Ascending aorta (tissue), 2 donors: ENCODE measurements at regions not wholly inside any gene's neighbourhood (a gene's known extent, or its start where the extent isn't known, plus 50 kb on each side); places are given as distances from the start of the nearest gene placed in this dataset.

Experiments used
- DNase-seq, 2 donors: peaks; one replicate each; pipeline ENCODE4 v3.0.0-alpha.2; 2019; ENCODE audit warnings: low spot score in 2 of 2
- H3K27ac ChIP-seq, 2 donors: fragments of 200-600 bp; sonication (generic); one replicate each; pipeline ENCODE4 v1.5.1; 2016 to 2017; ENCODE audit warnings: mild to moderate bottlenecking in 1 of 2
- H3K27me3 ChIP-seq: fragments of 200-600 bp; sonication (generic); one replicate; pipeline ENCODE4 v1.5.1; 2017
- H3K36me3 ChIP-seq, 2 donors: fragments of 200-600 bp; sonication (generic); one replicate each; pipeline ENCODE4 v1.5.1; 2016
- H3K4me1 ChIP-seq, 2 donors: fragments of 200-600 bp; sonication (generic); one replicate each; pipeline ENCODE4 v1.5.1; 2016 to 2017; ENCODE audit warnings: mild to moderate bottlenecking in 1 of 2
- H3K4me3 ChIP-seq, 2 donors: fragments of 200-600 bp; sonication (generic); one replicate each; pipeline ENCODE4 v1.5.1; 2016 to 2017; ENCODE audit warnings: mild to moderate bottlenecking in 1 of 2
- H3K9me3 ChIP-seq, 2 donors: fragments of 200-600 bp; sonication (generic); one replicate each; pipeline ENCODE4 v1.5.1; 2016
- CTCF ChIP-seq, 3 experiments: fragments of 200-600 bp in 2 of 3; fragments of 450-650 bp in 1 of 3; sonication (generic) in 2 of 3; IDR thresholded peaks; one replicate each; pipeline ENCODE4 v1.5.1; 2016 to 2019; ENCODE audit warnings: antibody characterized with exemption in 3 of 3, mild to moderate bottlenecking in 1 of 3, moderate library complexity in 1 of 3
- intact Hi-C: fragments of 100-400 bp; cut with DNase I; formaldehyde crosslinking; loops from one replicate; pipeline ENCODE4 v1.15.1; 2023

GRCh38 chr6:113442040-113442439, 415.1 kb upstream of the MARCKS start:
- Histone ChIP-seq H3K36me3 (no peaks in the 10 kb centered on the region), H3K27ac (no peak overlapping the region), H3K9me3 (no peaks in the 10 kb centered on the region), H3K4me1 (no peaks in the 10 kb centered on the region), H3K27me3 (no peaks in the 10 kb centered on the region), H3K4me3 (no peak overlapping the region)
- intact Hi-C loops, result no loop called here
- DNase-seq, result no peak
- no peak for TF ChIP-seq CTCF (IDR thresholded peaks at IDR 0.05)

DNA sequence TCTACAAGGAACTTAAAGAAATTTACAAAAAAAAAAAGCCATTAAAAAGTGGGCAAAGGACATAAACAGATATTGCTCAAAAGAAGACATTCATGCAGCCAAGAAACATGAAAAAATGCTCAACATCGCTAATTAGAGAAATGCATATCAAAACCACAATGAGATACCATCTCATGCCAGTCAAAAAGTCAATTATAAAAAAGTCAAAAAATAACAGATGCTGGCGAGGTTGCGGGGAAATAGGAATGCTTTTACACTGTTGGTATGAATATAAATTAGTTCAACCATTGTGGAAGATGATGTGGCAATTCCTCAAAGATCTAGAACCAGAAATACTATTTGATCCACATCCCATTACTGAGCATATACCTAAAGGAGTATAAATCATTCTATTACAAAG, 411.9 kb upstream of the MARCKS start:
- no peak overlapping the region for H3K27ac ChIP-seq
- no peak for TF ChIP-seq CTCF (IDR thresholded peaks at IDR 0.05)
- H3K9me3 ChIP-seq, result no peaks in the 10 kb centered on the region
- no peaks in the 10 kb centered on the region for H3K36me3 ChIP-seq
- H3K27me3 ChIP-seq, result no peaks in the 10 kb centered on the region
- DNase-seq, result no peak
- H3K4me3 ChIP-seq, result no peak overlapping the region
- intact Hi-C loops, result no loop called here
- no peaks in the 10 kb centered on the region for H3K4me1 ChIP-seq

DNA sequence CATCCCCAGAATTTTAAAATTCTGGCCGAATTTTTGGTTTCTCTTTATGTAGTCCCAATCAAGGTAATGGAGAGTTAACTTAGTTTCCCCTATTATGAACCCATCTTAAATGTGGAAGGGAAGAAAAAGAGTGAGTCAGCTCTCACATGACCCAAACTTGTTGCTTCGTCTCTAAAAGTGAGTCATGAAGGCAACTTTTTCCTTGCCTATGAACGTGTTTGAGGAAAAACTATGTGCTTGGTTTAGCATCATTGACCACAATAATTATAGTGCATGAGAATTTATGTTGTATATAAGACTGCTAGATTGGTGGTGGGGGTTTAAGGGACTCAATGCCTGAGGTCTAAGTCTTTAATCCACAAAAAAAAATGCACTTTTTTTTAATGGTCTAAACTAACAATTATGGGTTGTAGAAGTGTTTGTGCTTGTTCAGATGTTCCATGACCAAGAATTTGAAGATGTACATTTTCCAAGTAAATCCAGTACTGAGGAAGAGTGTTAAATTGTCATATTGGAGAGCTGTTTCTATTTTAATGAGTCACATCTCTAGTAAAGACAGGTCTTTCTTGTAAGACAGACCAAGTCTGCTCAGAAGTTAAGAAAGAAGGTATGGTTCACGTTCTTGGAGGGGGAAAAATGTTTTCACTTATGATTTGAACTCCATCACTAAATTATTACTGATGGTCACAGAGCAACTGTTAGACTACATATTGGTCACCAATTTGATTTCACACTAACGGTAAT, 409.9 kb upstream of the MARCKS start:
- no peak for DNase-seq
- no peaks in the 10 kb centered on the region for H3K9me3 ChIP-seq
- no peak for TF ChIP-seq CTCF (IDR thresholded peaks at IDR 0.05)
- H3K4me1 ChIP-seq, result no peaks in the 10 kb centered on the region
- no peaks in the 10 kb centered on the region for H3K36me3 ChIP-seq
- intact Hi-C loops, result no loop called here
- H3K4me3 ChIP-seq, result no peak overlapping the region
- no peak overlapping the region for H3K27ac ChIP-seq
- H3K27me3 ChIP-seq, result no peaks in the 10 kb centered on the region

DNA sequence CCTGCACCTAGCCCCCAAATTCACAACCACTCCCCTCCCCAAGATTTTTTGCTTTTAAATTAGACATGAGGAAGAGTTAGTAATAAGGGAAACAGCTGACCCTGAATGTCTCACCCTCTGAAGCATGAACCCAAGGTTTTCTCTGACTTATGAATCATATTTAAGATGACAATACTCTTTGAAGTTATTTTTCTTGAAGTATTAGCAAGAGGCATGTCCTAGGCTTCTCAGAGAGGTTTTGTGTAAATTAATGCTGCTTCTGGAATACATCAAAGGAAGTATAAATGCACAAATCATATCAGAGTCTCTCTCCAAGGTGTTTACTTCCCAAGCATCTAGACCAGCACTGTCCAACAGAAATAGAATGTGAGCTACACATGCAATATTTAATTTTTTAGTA, 408.1 kb upstream of the MARCKS start:
- H3K27me3 ChIP-seq, result no peaks in the 10 kb centered on the region
- no peaks in the 10 kb centered on the region for H3K9me3 ChIP-seq
- no peak for TF ChIP-seq CTCF (IDR thresholded peaks at IDR 0.05)
- no peaks in the 10 kb centered on the region for H3K4me1 ChIP-seq
- no peaks in the 10 kb centered on the region for H3K36me3 ChIP-seq
- H3K27ac ChIP-seq, result no peak overlapping the region
- no peak overlapping the region for H3K4me3 ChIP-seq
- intact Hi-C loops, result no loop called here
- no peak for DNase-seq

DNA sequence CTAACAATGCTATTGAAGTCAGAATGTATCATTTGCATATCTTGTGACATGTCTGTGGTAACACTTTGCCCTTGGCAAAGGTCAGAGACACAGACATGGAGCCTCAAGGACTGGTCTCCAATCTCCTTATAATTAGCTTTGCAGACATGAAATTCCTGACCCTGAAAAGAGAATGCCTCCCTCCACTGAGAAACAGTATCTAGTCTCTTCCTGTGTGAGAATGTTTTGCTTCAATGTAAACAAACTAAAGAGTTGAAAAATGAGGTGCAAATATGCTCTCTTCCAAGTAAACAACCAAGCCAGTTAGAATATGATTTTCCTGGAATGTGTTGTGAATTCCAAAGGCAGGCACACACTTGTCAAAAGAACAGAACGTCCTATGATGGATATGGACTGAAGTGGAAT, 407.1 kb upstream of the MARCKS start:
- intact Hi-C loops, result no loop called here
- no peak for TF ChIP-seq CTCF (IDR thresholded peaks at IDR 0.05)

GRCh38 chr6:113451049-113451448, 406.1 kb upstream of the MARCKS start:
- intact Hi-C loops, result no loop called here
- no peaks in the 10 kb centered on the region for H3K4me1 ChIP-seq
- TF ChIP-seq CTCF (IDR thresholded peaks at IDR 0.05), result no peak
- DNase-seq, result no peak
- no peaks in the 10 kb centered on the region for H3K27me3 ChIP-seq
- no peak overlapping the region for H3K4me3 ChIP-seq
- H3K36me3 ChIP-seq, result no peaks in the 10 kb centered on the region
- no peaks in the 10 kb centered on the region for H3K9me3 ChIP-seq
- no peak overlapping the region for H3K27ac ChIP-seq

More for the DNA sequence above, 407.1 kb upstream of the MARCKS start:
- no peak for DNase-seq
- H3K4me3 ChIP-seq, result no peak overlapping the region
- no peaks in the 10 kb centered on the region for H3K27me3 ChIP-seq
- no peak overlapping the region for H3K27ac ChIP-seq
- H3K4me1 ChIP-seq, result no peaks in the 10 kb centered on the region
- no peaks in the 10 kb centered on the region for H3K36me3 ChIP-seq
- H3K9me3 ChIP-seq, result no peaks in the 10 kb centered on the region
